ENCODE measurements at regions not wholly inside any gene's neighbourhood (a gene's known extent, or its start where the extent isn't known, plus 50 kb on each side); places are given as distances from the start of the nearest gene placed in this dataset.

GRCh38 chr2:57504787-57505186 lies 541.8 kb upstream of the VRK2 start:
- no peak overlapping the region for H3K4me3 Mint-ChIP-seq (ENCODE audit: unreplicated experiment)
- H3K27ac Mint-ChIP-seq (ENCODE audit: unreplicated experiment) = no peak overlapping the region
- no peak for TF ChIP-seq CTCF (IDR thresholded peaks at IDR 0.05)
- peaks cover 21% of the 10 kb centered on the region for H3K27me3 Mint-ChIP-seq (ENCODE audit: low read depth)
- DNase-seq (ENCODE audit: low spot score) = no peak
- H3K36me3 Mint-ChIP-seq (ENCODE audit: low read depth) = no peaks in the 10 kb centered on the region
- no peaks in the 10 kb centered on the region for H3K9me3 Mint-ChIP-seq (ENCODE audit: low read depth)
- H3K4me1 Mint-ChIP-seq (ENCODE audit: low read depth) = no peaks in the 10 kb centered on the region

GRCh38 chr2:57509189-57509588 lies 537.4 kb upstream of the VRK2 start:
- H3K4me1 Mint-ChIP-seq (ENCODE audit: low read depth) = no peaks in the 10 kb centered on the region
- H3K4me3 Mint-ChIP-seq (ENCODE audit: unreplicated experiment) = no peak overlapping the region
- no peak for TF ChIP-seq CTCF (IDR thresholded peaks at IDR 0.05)
- no peaks in the 10 kb centered on the region for H3K36me3 Mint-ChIP-seq (ENCODE audit: low read depth)
- no peaks in the 10 kb centered on the region for H3K9me3 Mint-ChIP-seq (ENCODE audit: low read depth)
- peaks cover 21% of the 10 kb centered on the region for H3K27me3 Mint-ChIP-seq (ENCODE audit: low read depth)
- H3K27ac Mint-ChIP-seq (ENCODE audit: unreplicated experiment) = no peak overlapping the region
- DNase-seq (ENCODE audit: low spot score) = no peak

GRCh38 chr2:57510704-57511103 lies 535.9 kb upstream of the VRK2 start:
- TF ChIP-seq CTCF (IDR thresholded peaks at IDR 0.05) = no peak
- DNase-seq (ENCODE audit: low spot score) = no peak
- Mint-ChIP-seq H3K4me3 (ENCODE audit: unreplicated experiment) (no peak overlapping the region), H3K27ac (ENCODE audit: unreplicated experiment) (no peak overlapping the region), H3K9me3 (ENCODE audit: low read depth) (no peaks in the 10 kb centered on the region), H3K4me1 (ENCODE audit: low read depth) (no peaks in the 10 kb centered on the region), H3K27me3 (ENCODE audit: low read depth) (peaks cover 24% of the 10 kb centered on the region), H3K36me3 (ENCODE audit: low read depth) (no peaks in the 10 kb centered on the region)

- H3K27me3 Mint-ChIP-seq (ENCODE audit: low read depth) = peaks cover 24% of the 10 kb centered on the region
- no peak for DNase-seq (ENCODE audit: low spot score)
- H3K4me3 Mint-ChIP-seq (ENCODE audit: unreplicated experiment) = no peak overlapping the region
- no peaks in the 10 kb centered on the region for H3K36me3 Mint-ChIP-seq (ENCODE audit: low read depth)
- no peaks in the 10 kb centered on the region for H3K4me1 Mint-ChIP-seq (ENCODE audit: low read depth)
- H3K9me3 Mint-ChIP-seq (ENCODE audit: low read depth) = no peaks in the 10 kb centered on the region
- no peak for TF ChIP-seq CTCF (IDR thresholded peaks at IDR 0.05)
- H3K27ac Mint-ChIP-seq (ENCODE audit: unreplicated experiment) = no peak overlapping the region
Observed at GRCh38 chr2:57515366-57515765, 531.2 kb upstream of the VRK2 start.

- H3K27me3 Mint-ChIP-seq (ENCODE audit: low read depth) = peaks cover 27% of the 10 kb centered on the region
- H3K27ac Mint-ChIP-seq (ENCODE audit: unreplicated experiment) = no peak overlapping the region
- DNase-seq (ENCODE audit: low spot score) = no peak
- peak; percentile 85 for TF ChIP-seq CTCF (IDR thresholded peaks at IDR 0.05)
- peaks cover 1% of the 10 kb centered on the region for H3K9me3 Mint-ChIP-seq (ENCODE audit: low read depth)
- no peaks in the 10 kb centered on the region for H3K36me3 Mint-ChIP-seq (ENCODE audit: low read depth)
- H3K4me1 Mint-ChIP-seq (ENCODE audit: low read depth) = no peaks in the 10 kb centered on the region
- no peak overlapping the region for H3K4me3 Mint-ChIP-seq (ENCODE audit: unreplicated experiment)
Observed at GRCh38 chr2:57516698-57517340, 529.8 kb upstream of the VRK2 start.
